ENCODE measurements at regions not wholly inside any gene's neighbourhood (a gene's known extent, or its start where the extent isn't known, plus 50 kb on each side); places are given as distances from the start of the nearest gene placed in this dataset.

- DNase-seq, result no peak
Observed at GRCh38 chr5:8150791-8151190, 281.8 kb downstream of the MTRR start.

- DNase-seq, result no peak
Observed at GRCh38 chr5:8156706-8157105, 287.8 kb downstream of the MTRR start.

- no peak for DNase-seq
Observed at GRCh38 chr5:8157320-8157822, 288.4 kb downstream of the MTRR start.

GRCh38 chr5:8176101-8176693 is 307.2 kb downstream of the MTRR start:
- no peak for DNase-seq

GRCh38 chr5:8184455-8185063 is 315.6 kb downstream of the MTRR start:
- DNase-seq, result peak; percentile 76

- DNase-seq, result no peak
Observed at GRCh38 chr5:8185852-8186251, 316.9 kb downstream of the MTRR start.

- peak; percentile 59 for DNase-seq
Observed at GRCh38 chr5:8188874-8189565, 320.1 kb downstream of the MTRR start.

- DNase-seq, result no peak
Observed at GRCh38 chr5:8192840-8193239, 323.9 kb downstream of the MTRR start.

- DNase-seq, result no peak
Observed at GRCh38 chr5:8196061-8196460, 327.1 kb downstream of the MTRR start.

- DNase-seq, result no peak
Observed at GRCh38 chr5:8208307-8208706, 339.4 kb downstream of the MTRR start.

GRCh38 chr5:8209500-8209899 is 340.6 kb downstream of the MTRR start:
- DNase-seq, result no peak

GRCh38 chr5:8213701-8214240 is 344.8 kb downstream of the MTRR start:
- DNase-seq, result no peak

- no peak for DNase-seq
Observed at GRCh38 chr5:8216921-8217320, 348.0 kb downstream of the MTRR start.

- DNase-seq, result no peak
Observed at GRCh38 chr5:8226148-8226547, 357.2 kb downstream of the MTRR start.

GRCh38 chr5:8227112-8227511 is 358.2 kb downstream of the MTRR start:
- DNase-seq, result no peak

GRCh38 chr5:8229551-8229950 is 360.6 kb downstream of the MTRR start:
- no peak for DNase-seq

- no peak for DNase-seq
Observed at GRCh38 chr5:8230868-8231267, 361.9 kb downstream of the MTRR start.

GRCh38 chr5:8233479-8233878 is 364.5 kb downstream of the MTRR start:
- DNase-seq, result no peak

- DNase-seq, result no peak
Observed at GRCh38 chr5:8234179-8234770, 365.3 kb downstream of the MTRR start.

GRCh38 chr5:8238080-8238479 is 369.1 kb downstream of the MTRR start:
- no peak for DNase-seq

GRCh38 chr5:8239198-8239597 is 370.2 kb downstream of the MTRR start:
- no peak for DNase-seq

GRCh38 chr5:8239646-8240045 is 370.7 kb downstream of the MTRR start:
- no peak for DNase-seq

GRCh38 chr5:8241076-8241475 is 372.1 kb downstream of the MTRR start:
- no peak for DNase-seq

GRCh38 chr5:8241558-8241957 is 372.6 kb downstream of the MTRR start:
- no peak for DNase-seq
